GM21423 (cell line): ENCODE measurements at regions not wholly inside any gene's neighbourhood (a gene's known extent, or its start where the extent isn't known, plus 50 kb on each side); places are given as distances from the start of the nearest gene placed in this dataset.
"Not testable (repeated sequence)": the region's sequence is repeated elsewhere in the genome, so short reads cannot be mapped to it uniquely, and the experiment has no call there.

ENCODE experiments used
- ATAC-seq: cut with Tn5 transposase; IDR thresholded peaks from one replicate; pipeline ENCODE4 v1.9.1; 2021; ENCODE audit warnings: mild to moderate bottlenecking, moderate library complexity; ENCODE audit not compliant: unreplicated experiment

- no peak for ATAC-seq
Observed at GRCh38 chr10:109022417-109023049, 900.8 kb downstream of the XPNPEP1 start.

GRCh38 chr10:109019001-109019424 is 904.3 kb downstream of the XPNPEP1 start:
- no peak for ATAC-seq

- no peak for ATAC-seq
Observed at GRCh38 chr10:109007514-109007913, 915.8 kb downstream of the XPNPEP1 start.

GRCh38 chr10:108990441-108990840 is 932.9 kb downstream of the XPNPEP1 start:
- ATAC-seq = no peak

- no peak for ATAC-seq
Observed at GRCh38 chr10:108989976-108990375, 933.3 kb downstream of the XPNPEP1 start.

- ATAC-seq = no peak
Observed at GRCh38 chr10:108982159-108982558, 941.2 kb downstream of the XPNPEP1 start.

GRCh38 chr10:108980869-108981268 is 942.4 kb downstream of the XPNPEP1 start:
- ATAC-seq = no peak

GRCh38 chr10:108975459-108976058 is 947.8 kb downstream of the XPNPEP1 start:
- ATAC-seq = no peak

- ATAC-seq = no peak
Observed at GRCh38 chr10:108970016-108970415, 953.3 kb downstream of the XPNPEP1 start.

- ATAC-seq = no peak
Observed at GRCh38 chr10:108966411-108966810, 956.9 kb downstream of the XPNPEP1 start.

- ATAC-seq = no peak
Observed at GRCh38 chr10:108966005-108966404, 957.3 kb downstream of the XPNPEP1 start.

GRCh38 chr10:108962172-108962571 is 961.1 kb downstream of the XPNPEP1 start:
- no peak for ATAC-seq

- ATAC-seq = no peak
Observed at GRCh38 chr10:108957681-108958080, 965.6 kb downstream of the XPNPEP1 start.

- no peak for ATAC-seq
Observed at GRCh38 chr10:108956149-108956548, 967.2 kb downstream of the XPNPEP1 start.

GRCh38 chr10:108920029-108920428 is 1003.3 kb downstream of the XPNPEP1 start:
- ATAC-seq = not testable (repeated sequence)

- ATAC-seq = no peak
Observed at GRCh38 chr10:108913300-108913699, 1010.0 kb downstream of the XPNPEP1 start.

GRCh38 chr10:108911814-108912541 is 1011.3 kb downstream of the XPNPEP1 start:
- peak; percentile 77 for ATAC-seq

GRCh38 chr10:108908096-108908495 is 1015.2 kb downstream of the XPNPEP1 start:
- no peak for ATAC-seq

GRCh38 chr10:108905821-108906220 is 1017.5 kb downstream of the XPNPEP1 start:
- no peak for ATAC-seq

GRCh38 chr10:108905171-108905570 is 1018.1 kb downstream of the XPNPEP1 start:
- ATAC-seq = no peak

- no peak for ATAC-seq
Observed at GRCh38 chr10:108904163-108904838, 1019.0 kb downstream of the XPNPEP1 start.
